Breast epithelium (tissue), 3 donors: ENCODE measurements at regions not wholly inside any gene's neighbourhood (a gene's known extent, or its start where the extent isn't known, plus 50 kb on each side); places are given as distances from the start of the nearest gene placed in this dataset.

ENCODE experiments used
- POLR2A ChIP-seq: fragments of 450-650 bp; IDR thresholded peaks from one replicate; pipeline ENCODE4 v1.6.1; 2016; ENCODE audit warnings: antibody characterized with exemption, mild to moderate bottlenecking, moderate library complexity
- TF ChIP-seq, protein P1 (sequence below), 3 donors: fragments of 450-650 bp; IDR thresholded peaks; one replicate each; pipeline ENCODE4 v1.5.1; 2016 to 2017; ENCODE audit warnings: antibody characterized with exemption in 3 of 3, mild to moderate bottlenecking in 3 of 3, moderate library complexity in 3 of 3

DNA sequence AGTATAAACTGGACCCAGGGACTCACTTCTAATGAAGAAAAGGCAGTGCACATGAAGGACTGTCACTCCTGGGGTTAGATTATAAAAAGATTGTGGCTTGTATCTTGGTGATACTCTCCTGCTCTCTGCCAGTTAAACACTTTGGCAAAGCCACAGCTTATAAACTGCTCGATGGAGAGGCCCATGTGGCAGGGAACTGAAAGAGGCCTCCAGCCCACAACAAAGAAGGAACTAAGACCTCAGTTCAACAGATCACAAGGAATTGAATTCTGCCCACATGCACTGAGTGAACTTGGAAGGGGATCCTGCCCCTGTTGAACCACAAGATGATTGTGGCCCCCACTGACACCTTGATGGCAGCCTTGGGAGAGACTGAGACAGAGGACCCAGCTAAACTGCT, 363.8 kb downstream of the CBLN4 start:
- TF ChIP-seq, protein P1, sequence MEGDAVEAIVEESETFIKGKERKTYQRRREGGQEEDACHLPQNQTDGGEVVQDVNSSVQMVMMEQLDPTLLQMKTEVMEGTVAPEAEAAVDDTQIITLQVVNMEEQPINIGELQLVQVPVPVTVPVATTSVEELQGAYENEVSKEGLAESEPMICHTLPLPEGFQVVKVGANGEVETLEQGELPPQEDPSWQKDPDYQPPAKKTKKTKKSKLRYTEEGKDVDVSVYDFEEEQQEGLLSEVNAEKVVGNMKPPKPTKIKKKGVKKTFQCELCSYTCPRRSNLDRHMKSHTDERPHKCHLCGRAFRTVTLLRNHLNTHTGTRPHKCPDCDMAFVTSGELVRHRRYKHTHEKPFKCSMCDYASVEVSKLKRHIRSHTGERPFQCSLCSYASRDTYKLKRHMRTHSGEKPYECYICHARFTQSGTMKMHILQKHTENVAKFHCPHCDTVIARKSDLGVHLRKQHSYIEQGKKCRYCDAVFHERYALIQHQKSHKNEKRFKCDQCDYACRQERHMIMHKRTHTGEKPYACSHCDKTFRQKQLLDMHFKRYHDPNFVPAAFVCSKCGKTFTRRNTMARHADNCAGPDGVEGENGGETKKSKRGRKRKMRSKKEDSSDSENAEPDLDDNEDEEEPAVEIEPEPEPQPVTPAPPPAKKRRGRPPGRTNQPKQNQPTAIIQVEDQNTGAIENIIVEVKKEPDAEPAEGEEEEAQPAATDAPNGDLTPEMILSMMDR (IDR thresholded peaks at IDR 0.05): no peak
- TF ChIP-seq POLR2A: no peak
